H1 (cell line): ENCODE measurements at regions not wholly inside any gene's neighbourhood (a gene's known extent, or its start where the extent isn't known, plus 50 kb on each side); places are given as distances from the start of the nearest gene placed in this dataset.

Source experiments
- CTCF ChIA-PET: fragments of 300-600 bp; sonication (Branson Sonifier 250); formaldehyde crosslinking; loops from one replicate; lab custom pipeline; 2021; ENCODE audit not compliant: partially characterized antibody; lab: Charles Lee
- POLR2A ChIA-PET: fragments of 300-600 bp; sonication (Branson Sonifier 250); formaldehyde crosslinking; loops from one replicate; lab custom pipeline; 2021; ENCODE audit warnings: inconsistent platforms; ENCODE audit not compliant: partially characterized antibody; lab: Charles Lee
- DNase-seq, 2 experiments: peaks; one replicate each; pipeline versions ENCODE4 v3.0.0 to v3.0.0-alpha.2; 2010 to 2022; ENCODE audit warnings: low spot score in 2 of 2, low read depth in 1 of 2, mixed read lengths in 1 of 2
- FAIRE-seq: peaks from 2 replicates; lab custom pipeline; 2011; peaks lifted over from hg19 to GRCh38; lab: Jason Lieb, UNC
- H2AFZ ChIP-seq: 2 replicates; pipeline ENCODE4 v1.8.1; 2012; ENCODE audit warnings: low read length, inconsistent platforms
- H2AK5ac ChIP-seq: 2 replicates; pipeline ENCODE4 v1.6.1; 2013; ENCODE audit warnings: low read depth, low read length
- H2BK120ac ChIP-seq: replicated peaks from 2 replicates; pipeline ENCODE3; 2013; ENCODE audit warnings: low read depth, low read length, inconsistent platforms
- H2BK12ac ChIP-seq: 2 replicates; pipeline ENCODE4 v1.6.1; 2013; ENCODE audit warnings: low read depth, low read length
- H2BK15ac ChIP-seq: 2 replicates; pipeline ENCODE4 v1.6.1; 2013; ENCODE audit warnings: low read length
- H2BK20ac ChIP-seq: 2 replicates; pipeline ENCODE4 v1.6.1; 2013; ENCODE audit warnings: low read length
- H2BK5ac ChIP-seq: 2 replicates; pipeline ENCODE4 v1.6.1; 2013; ENCODE audit warnings: low read depth, low read length
- H3K14ac ChIP-seq: 2 replicates; pipeline ENCODE4 v1.6.1; 2013; ENCODE audit warnings: inconsistent platforms; ENCODE audit not compliant: insufficient read length
- H3K18ac ChIP-seq: 2 replicates; pipeline ENCODE4 v1.6.1; 2013; ENCODE audit warnings: low read length; ENCODE audit errors: extremely low read depth
- H3K23ac ChIP-seq: 2 replicates; pipeline ENCODE4 v1.6.1; 2013; ENCODE audit warnings: inconsistent platforms; ENCODE audit not compliant: insufficient read length
- H3K23me2 ChIP-seq: 2 replicates; pipeline ENCODE4 v1.6.1; 2013; ENCODE audit warnings: low read depth, low read length
- H3K27ac ChIP-seq: 2 replicates; pipeline ENCODE4 v1.6.1; 2011; ENCODE audit warnings: low read depth, low read length, inconsistent platforms
- H3K27me3 ChIP-seq, 4 experiments: replicated peaks in 1 of 4; 1 replicate in 1 of 4; 2 replicates in 3 of 4; pipeline versions ENCODE4 v1.6.1 to v1.8.1; 2011 to 2013; ENCODE audit warnings: low read length in 3 of 4, mild to moderate bottlenecking in 3 of 4, inconsistent platforms in 2 of 4, mixed read lengths in 2 of 4, moderate library complexity in 1 of 4; ENCODE audit not compliant: control insufficient read depth in 3 of 4, insufficient read depth in 3 of 4; ENCODE audit errors: extremely low read depth in 1 of 4
- H3K36me3 ChIP-seq, 4 experiments: 2 replicates each; pipeline versions ENCODE4 v1.6.1 to v1.8.1; 2011 to 2013; ENCODE audit warnings: mild to moderate bottlenecking in 4 of 4, low read length in 3 of 4, moderate library complexity in 2 of 4, control low read depth in 1 of 4, inconsistent platforms in 1 of 4; ENCODE audit not compliant: insufficient read depth in 4 of 4, control insufficient read depth in 2 of 4
- H3K4ac ChIP-seq: replicated peaks from 2 replicates; pipeline ENCODE3; 2013; ENCODE audit warnings: low read length, low read depth, mixed read lengths, inconsistent platforms; ENCODE audit not compliant: insufficient read length
- H3K4me1 ChIP-seq, 4 experiments: replicated peaks in 1 of 4; 1 replicate in 1 of 4; 2 replicates in 3 of 4; pipeline versions ENCODE4 v1.6.1 to v1.8.1; 2011 to 2013; ENCODE audit warnings: low read length in 3 of 4, inconsistent platforms in 2 of 4, mixed read lengths in 1 of 4; ENCODE audit not compliant: insufficient read depth in 4 of 4, control insufficient read depth in 3 of 4
- H3K4me2 ChIP-seq, 2 experiments: 2 replicates each; pipeline versions ENCODE4 v1.6.1 to v1.8.1; 2011 to 2013; ENCODE audit warnings: low read depth in 2 of 2, low read length in 2 of 2, control low read depth in 1 of 2, inconsistent platforms in 1 of 2, mild to moderate bottlenecking in 1 of 2; ENCODE audit not compliant: insufficient read depth in 1 of 2
- H3K4me3 ChIP-seq, 4 experiments: fragments of 200-600, 300-600 bp in 1 of 4; sonication (generic), shearing (Covaris generic), sonication (Bioruptor Twin) in 1 of 4; 2 replicates each; pipeline versions ENCODE4 v1.5.1 to v1.8.1; 2011 to 2016; ENCODE audit warnings: low read length in 4 of 4, low read depth in 3 of 4, control low read depth in 2 of 4, inconsistent platforms in 2 of 4, mild to moderate bottlenecking in 2 of 4, mixed read lengths in 1 of 4, moderate library complexity in 1 of 4; ENCODE audit not compliant: insufficient read depth in 2 of 4; ENCODE audit errors: extremely low read depth in 1 of 4
- H3K56ac ChIP-seq: replicated peaks from 2 replicates; pipeline ENCODE3; 2013; ENCODE audit warnings: low read depth, mild to moderate bottlenecking, mixed read lengths, low read length, inconsistent platforms; ENCODE audit not compliant: insufficient read length
- H3K79me1 ChIP-seq: 2 replicates; pipeline ENCODE4 v1.6.1; 2013; ENCODE audit warnings: low read depth, low read length, control low read depth
- H3K79me2 ChIP-seq, 2 experiments: 2 replicates each; pipeline versions ENCODE4 v1.6.1 to v1.8.1; 2012 to 2013; ENCODE audit warnings: low read length in 2 of 2, mild to moderate bottlenecking in 2 of 2, inconsistent platforms in 1 of 2; ENCODE audit not compliant: insufficient read depth in 2 of 2, control insufficient read depth in 1 of 2
- H3K9ac ChIP-seq, 4 experiments: replicated peaks in 1 of 4; 1 replicate in 1 of 4; 2 replicates in 3 of 4; pipeline versions ENCODE4 v1.6.1 to v1.8.1; 2011 to 2013; ENCODE audit warnings: low read depth in 3 of 4, low read length in 3 of 4, control low read depth in 2 of 4, mild to moderate bottlenecking in 2 of 4, moderate library complexity in 2 of 4, inconsistent platforms in 1 of 4; ENCODE audit errors: extremely low read depth in 1 of 4
- H3K9me3 ChIP-seq, 2 experiments: 2 replicates each; pipeline versions ENCODE4 v1.6.1 to v1.8.1; 2012 to 2013; ENCODE audit warnings: mild to moderate bottlenecking in 2 of 2, moderate library complexity in 2 of 2, control low read depth in 1 of 2, inconsistent platforms in 1 of 2, low read depth in 1 of 2, low read length in 1 of 2, mixed read lengths in 1 of 2; ENCODE audit not compliant: insufficient read depth in 2 of 2
- H4K20me1 ChIP-seq, 2 experiments: replicated peaks in 1 of 2; 2 replicates each; pipeline versions ENCODE3 to v1.8.1; 2011 to 2013; ENCODE audit warnings: inconsistent platforms in 2 of 2, low read length in 2 of 2, mild to moderate bottlenecking in 1 of 2; ENCODE audit not compliant: insufficient read depth in 2 of 2, control insufficient read depth in 1 of 2
- H4K5ac ChIP-seq: 2 replicates; pipeline ENCODE4 v1.6.1; 2013; ENCODE audit warnings: low read length, low read depth, mixed read lengths, inconsistent platforms; ENCODE audit not compliant: insufficient read length
- H4K8ac ChIP-seq: 2 replicates; pipeline ENCODE4 v1.8.0; 2013; ENCODE audit warnings: mild to moderate bottlenecking, moderate library complexity, low read length, inconsistent platforms; ENCODE audit not compliant: insufficient read depth; ENCODE audit errors: extremely low read depth
- H4K91ac ChIP-seq: replicated peaks from 2 replicates; pipeline ENCODE3; 2013; ENCODE audit warnings: low read length, mixed read lengths, inconsistent platforms; ENCODE audit not compliant: insufficient read length
- RAD21 ChIP-seq, 2 experiments: IDR thresholded peaks in 1 of 2; conservative IDR thresholded peaks in 1 of 2; 2 replicates each; pipeline ENCODE4 v1.6.1; 2011; ENCODE audit warnings: low read depth in 2 of 2, low read length in 2 of 2, improper control_type of control experiment in 1 of 2, inconsistent platforms in 1 of 2, mild to moderate bottlenecking in 1 of 2, moderate library complexity in 1 of 2
- SP4 ChIP-seq: IDR thresholded peaks from 2 replicates; pipeline ENCODE4 v1.6.1; 2012; ENCODE audit warnings: low read length, inconsistent platforms
- WGBS, 2 experiments: shearing (Covaris generic) in 1 of 2; methylation state at CpG; one replicate each; pipeline versions ENCODE4 v1.1.6 to v1.1.7; 2013 to 2015; ENCODE audit warnings: low lambda C conversion rate in 2 of 2, mixed read lengths in 2 of 2, inconsistent platforms in 1 of 2, low coverage in 1 of 2, missing lambda C conversion rate in 1 of 2; ENCODE audit not compliant: insufficient replicate concordance in 2 of 2, insufficient coverage in 1 of 2, insufficient read length in 1 of 2; ENCODE audit errors: extremely low coverage in 1 of 2, missing lambda C conversion rate in 1 of 2; 5-methylcytosine and 5-hydroxymethylcytosine counted together
- TF ChIP-seq, protein P1 (sequence below), 3 experiments: IDR thresholded peaks; 1 replicate in 2 of 3; 2 replicates in 1 of 3; pipeline versions ENCODE4 v1.5.1 to v1.6.1; 2011; ENCODE audit warnings: low read length in 3 of 3, mild to moderate bottlenecking in 3 of 3, inconsistent platforms in 2 of 3, low read depth in 1 of 3, moderate library complexity in 1 of 3; ENCODE audit not compliant: insufficient read depth in 1 of 3; ENCODE audit errors: control extremely low read depth in 1 of 3

DNA sequence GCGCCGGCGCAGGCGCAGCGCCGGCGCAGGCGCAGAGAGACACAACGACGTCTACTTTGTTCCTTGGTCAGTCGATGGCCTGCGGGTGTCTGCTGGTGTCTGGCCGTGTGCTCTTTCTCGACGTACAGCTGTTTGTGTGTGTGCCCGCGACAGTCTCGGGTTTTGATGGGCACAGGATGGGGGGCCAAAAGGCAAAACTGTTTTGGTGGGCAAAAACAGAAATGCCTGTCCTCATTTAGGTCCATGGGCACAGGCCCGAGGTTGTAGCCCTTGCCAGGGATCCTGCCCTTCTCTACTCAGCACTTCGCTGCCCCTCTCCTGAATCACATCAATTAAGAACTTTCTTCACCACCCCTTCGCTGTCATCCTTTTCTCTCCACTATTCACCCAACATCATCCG lies 184.8 kb upstream of the CHL1 start:
- Histone ChIP-seq H4K20me1 (no peaks in the 10 kb centered on the region), H4K8ac (no peak overlapping the region), H2BK15ac (no peak overlapping the region), H3K56ac (no peak overlapping the region), H3K79me2 (no peaks in the 10 kb centered on the region), H3K27me3 (no peaks in the 10 kb centered on the region), H2BK12ac (no peak overlapping the region), H3K14ac (no peak overlapping the region), H2BK5ac (no peak overlapping the region), H3K4me1 (no peaks in the 10 kb centered on the region), H3K23me2 (peaks cover 8% of the 10 kb centered on the region; the same call in 1 of the 2 replicates), H2AK5ac (no peak overlapping the region), H3K4me3 (peak overlapping the region in 1 of 4 experiments; percentile 49; a peak in 2 of 8 replicates), H3K9ac (peak overlapping the region in 1 of 4 experiments; percentile 43; a peak in 1 of 7 replicates), H3K18ac (no peak overlapping the region), H3K9me3 (no peaks in the 10 kb centered on the region), H4K91ac (no peak overlapping the region), H3K4me2 (peak overlapping the region in 1 of 2 experiments; percentile 33; a peak in 1 of 4 replicates), H3K27ac (no peak overlapping the region), H3K36me3 (no peaks in the 10 kb centered on the region), H4K5ac (no peak overlapping the region), H2BK20ac (no peak overlapping the region), H3K23ac (no peak overlapping the region), H3K4ac (no peak overlapping the region), H3K79me1 (no peaks in the 10 kb centered on the region), H2BK120ac (no peak overlapping the region), H2AFZ (no peak overlapping the region)
- FAIRE-seq (no peak), DNase-seq (no peak)
- ChIA-PET CTCF (interaction anchor here (0.8 kb wide), 1 partner anchor 366 kb away, joined by 3 read pairs; no protein-coding TSS in a partner anchor), POLR2A (no interaction called here)
- WGBS, 2 experiments, result 89% methylated on average over 4 of the region's 22 CpGs; no CpG with 5 or more reads in 1 of the 2 experiments
- no peak for TF ChIP-seq SP4
- TF ChIP-seq RAD21 (IDR thresholded peaks at IDR 0.05 in 1 of 2, conservative IDR thresholded peaks at IDR 0.05 in 1 of 2; ENCODE audit: low read depth in 2 of 2, low read length in 2 of 2), result no peak
- TF ChIP-seq, protein P1, sequence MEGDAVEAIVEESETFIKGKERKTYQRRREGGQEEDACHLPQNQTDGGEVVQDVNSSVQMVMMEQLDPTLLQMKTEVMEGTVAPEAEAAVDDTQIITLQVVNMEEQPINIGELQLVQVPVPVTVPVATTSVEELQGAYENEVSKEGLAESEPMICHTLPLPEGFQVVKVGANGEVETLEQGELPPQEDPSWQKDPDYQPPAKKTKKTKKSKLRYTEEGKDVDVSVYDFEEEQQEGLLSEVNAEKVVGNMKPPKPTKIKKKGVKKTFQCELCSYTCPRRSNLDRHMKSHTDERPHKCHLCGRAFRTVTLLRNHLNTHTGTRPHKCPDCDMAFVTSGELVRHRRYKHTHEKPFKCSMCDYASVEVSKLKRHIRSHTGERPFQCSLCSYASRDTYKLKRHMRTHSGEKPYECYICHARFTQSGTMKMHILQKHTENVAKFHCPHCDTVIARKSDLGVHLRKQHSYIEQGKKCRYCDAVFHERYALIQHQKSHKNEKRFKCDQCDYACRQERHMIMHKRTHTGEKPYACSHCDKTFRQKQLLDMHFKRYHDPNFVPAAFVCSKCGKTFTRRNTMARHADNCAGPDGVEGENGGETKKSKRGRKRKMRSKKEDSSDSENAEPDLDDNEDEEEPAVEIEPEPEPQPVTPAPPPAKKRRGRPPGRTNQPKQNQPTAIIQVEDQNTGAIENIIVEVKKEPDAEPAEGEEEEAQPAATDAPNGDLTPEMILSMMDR (IDR thresholded peaks at IDR 0.05; ENCODE audit: control extremely low read depth in 1 of 3, insufficient read depth in 1 of 3, low read depth in 1 of 3, low read length in 3 of 3), result no peak
